SK-N-MC (cell line): ENCODE measurements at regions not wholly inside any gene's neighbourhood (a gene's known extent, or its start where the extent isn't known, plus 50 kb on each side); places are given as distances from the start of the nearest gene placed in this dataset.

Experiments
- DNase-seq: peaks from one replicate; pipeline ENCODE4 v3.0.0-alpha.2; 2011; ENCODE audit warnings: low read depth, low spot score
- H3K27ac ChIP-seq: fragments of 200-600 bp; sonication (generic); 2 replicates; pipeline ENCODE4 v1.5.1; 2016; ENCODE audit warnings: mixed run types
- H3K36me3 ChIP-seq: fragments of 200-600 bp; sonication (generic); 2 replicates; pipeline ENCODE4 v1.6.1; 2017; ENCODE audit warnings: antibody characterized with exemption, low read length, mixed read lengths; ENCODE audit not compliant: insufficient read depth
- H3K4me3 ChIP-seq: fragments of 200-600 bp; sonication (generic); 2 replicates; pipeline ENCODE4 v1.5.1; 2016
- H3K9ac ChIP-seq: fragments of 200-600 bp; sonication (generic); 2 replicates; pipeline ENCODE4 v1.8.0; 2017; ENCODE audit warnings: mixed run types, mixed read lengths; ENCODE audit not compliant: insufficient read length
- H3K9me3 ChIP-seq: fragments of 200-600 bp; sonication (generic); 2 replicates; pipeline ENCODE4 v1.6.1; 2017; ENCODE audit warnings: low read depth, mild to moderate bottlenecking, antibody characterized with exemption, low read length, moderate library complexity, mixed read lengths
- EZH2 ChIP-seq: fragments of 200-600 bp; sonication (generic); IDR thresholded peaks from one replicate; pipeline ENCODE4 v1.6.1; 2017; ENCODE audit warnings: antibody characterized with exemption
- FOXP2 ChIP-seq: optimal IDR thresholded peaks from 2 replicates; pipeline ENCODE3; 2011; ENCODE audit warnings: mild to moderate bottlenecking, moderate library complexity; ENCODE audit not compliant: insufficient read depth; ENCODE audit errors: extremely low read length, control extremely low read depth
- POLR2AphosphoS5 ChIP-seq: IDR thresholded peaks from 2 replicates; pipeline ENCODE4 v1.6.1; 2012; ENCODE audit warnings: mild to moderate bottlenecking, low read depth, low read length, borderline replicate concordance

GRCh38 chr3:148262980-148263379, 434.7 kb upstream of the AGTR1 start:
- Histone ChIP-seq H3K9ac (no peak overlapping the region), H3K9me3 (no peaks in the 10 kb centered on the region), H3K36me3 (no peaks in the 10 kb centered on the region), H3K27ac (no peak overlapping the region), H3K4me3 (no peak overlapping the region)
- TF ChIP-seq POLR2AphosphoS5 (no peak), FOXP2 (no peak), EZH2 (no peak)
- DNase-seq, result no peak

DNA sequence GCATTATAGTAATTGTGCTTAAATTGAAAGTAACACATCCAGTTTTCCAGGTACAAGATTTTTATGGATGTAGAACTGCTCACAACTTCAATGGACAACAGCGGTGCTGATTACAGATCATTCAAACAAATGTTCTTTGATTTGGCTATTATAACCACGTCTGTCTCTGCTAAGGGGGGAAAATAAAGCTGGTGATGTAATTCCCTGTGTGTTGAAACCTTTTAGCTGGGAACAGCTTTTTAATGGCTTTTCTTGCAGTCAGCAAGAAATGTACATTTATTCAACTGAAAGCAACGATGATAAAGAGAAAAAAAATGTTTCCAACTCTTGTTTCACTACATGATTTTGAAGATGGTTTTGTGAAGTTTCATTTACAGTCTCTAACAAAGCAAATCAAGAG, 431.9 kb upstream of the AGTR1 start:
- TF ChIP-seq EZH2 (no peak), FOXP2 (no peak), POLR2AphosphoS5 (no peak)
- Histone ChIP-seq H3K4me3 (peak overlapping the region; percentile 20; the same call in 1 of the 2 replicates), H3K9me3 (no peaks in the 10 kb centered on the region), H3K36me3 (no peaks in the 10 kb centered on the region), H3K27ac (peak overlapping the region; percentile 52), H3K9ac (peak overlapping the region; percentile 4)
- peak; percentile 30 for DNase-seq

DNA sequence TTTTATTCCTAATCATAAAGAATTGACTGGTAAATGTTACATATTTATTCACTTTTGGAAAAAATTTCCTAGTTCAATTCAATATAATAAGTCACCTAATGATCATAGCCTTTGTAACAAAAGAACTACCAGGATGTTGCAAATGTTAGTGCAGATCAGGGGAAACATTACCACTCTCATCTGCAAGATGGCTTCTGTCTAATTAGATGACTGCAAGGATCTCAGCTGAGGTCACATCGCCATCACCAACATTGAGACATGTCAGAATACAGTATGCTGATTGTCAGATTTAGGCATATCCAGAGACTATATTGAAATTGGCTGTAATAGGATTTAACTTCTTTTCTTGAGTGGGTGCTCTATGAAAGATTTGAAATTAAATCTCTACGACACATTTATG, 431.4 kb upstream of the AGTR1 start:
- no peak for DNase-seq
- H3K9me3 ChIP-seq, result no peaks in the 10 kb centered on the region
- H3K9ac ChIP-seq, result no peak overlapping the region
- no peaks in the 10 kb centered on the region for H3K36me3 ChIP-seq
- TF ChIP-seq POLR2AphosphoS5 (no peak), EZH2 (no peak), FOXP2 (no peak)
- H3K27ac ChIP-seq, result peak overlapping the region; percentile 52
- 0 out of 2 replicates have a peak overlapping the region, but pooled peaks have one; percentile 20 for H3K4me3 ChIP-seq

DNA sequence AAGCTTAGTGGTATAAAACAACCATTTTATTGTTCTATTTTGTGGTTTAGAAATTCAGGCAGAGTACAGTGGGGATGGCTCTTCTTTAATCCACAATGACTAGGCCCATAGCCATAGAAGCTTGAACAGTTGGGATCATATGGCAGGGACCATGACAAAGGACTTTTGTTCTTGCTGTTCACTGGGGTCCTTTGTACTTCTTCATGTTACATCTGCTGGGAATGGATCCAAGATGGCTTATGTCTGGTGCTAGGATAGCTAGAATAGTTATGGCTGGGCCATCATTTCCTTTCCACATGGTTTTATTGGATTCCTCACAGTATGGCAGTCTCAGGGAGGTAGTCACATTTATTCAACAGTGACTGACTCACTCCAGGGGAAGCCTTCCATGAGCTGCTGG, 427.9 kb upstream of the AGTR1 start:
- Histone ChIP-seq H3K27ac (no peak overlapping the region), H3K9me3 (no peaks in the 10 kb centered on the region), H3K9ac (no peak overlapping the region), H3K36me3 (no peaks in the 10 kb centered on the region), H3K4me3 (no peak overlapping the region)
- no peak for TF ChIP-seq FOXP2
- no peak for TF ChIP-seq POLR2AphosphoS5
- TF ChIP-seq EZH2, result no peak
- DNase-seq, result no peak

GRCh38 chr3:148280623-148281242, 417.0 kb upstream of the AGTR1 start:
- Histone ChIP-seq H3K27ac (no peak overlapping the region), H3K9me3 (no peaks in the 10 kb centered on the region; the same call in 1 of the 2 replicates), H3K36me3 (no peaks in the 10 kb centered on the region), H3K9ac (no peak overlapping the region), H3K4me3 (no peak overlapping the region)
- TF ChIP-seq POLR2AphosphoS5, result no peak
- no peak for TF ChIP-seq EZH2
- TF ChIP-seq FOXP2, result no peak
- no peak for DNase-seq

DNA sequence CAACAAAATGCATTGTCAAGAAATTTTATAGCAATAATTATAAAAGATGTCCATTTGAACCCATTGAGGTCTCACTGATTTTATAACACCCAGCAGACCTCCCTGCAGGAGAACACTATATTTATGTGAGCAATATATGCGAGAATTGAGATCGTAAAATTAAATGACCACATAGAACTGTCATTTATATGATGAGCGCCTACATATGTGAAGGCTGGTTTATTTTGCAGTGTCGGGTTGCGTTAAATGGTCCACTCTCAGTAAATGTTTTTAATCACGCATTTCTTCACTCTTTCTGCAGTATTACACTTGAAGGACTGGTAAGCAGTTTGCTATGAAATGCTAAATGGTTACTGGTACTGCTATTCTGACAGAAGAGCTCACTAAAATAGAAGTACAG, 408.5 kb upstream of the AGTR1 start:
- no peaks in the 10 kb centered on the region for H3K9me3 ChIP-seq
- TF ChIP-seq EZH2 (no peak), POLR2AphosphoS5 (no peak), FOXP2 (no peak)
- no peak overlapping the region for H3K27ac ChIP-seq
- no peak for DNase-seq
- H3K4me3 ChIP-seq, result no peak overlapping the region
- no peak overlapping the region for H3K9ac ChIP-seq
- H3K36me3 ChIP-seq, result no peaks in the 10 kb centered on the region

DNA sequence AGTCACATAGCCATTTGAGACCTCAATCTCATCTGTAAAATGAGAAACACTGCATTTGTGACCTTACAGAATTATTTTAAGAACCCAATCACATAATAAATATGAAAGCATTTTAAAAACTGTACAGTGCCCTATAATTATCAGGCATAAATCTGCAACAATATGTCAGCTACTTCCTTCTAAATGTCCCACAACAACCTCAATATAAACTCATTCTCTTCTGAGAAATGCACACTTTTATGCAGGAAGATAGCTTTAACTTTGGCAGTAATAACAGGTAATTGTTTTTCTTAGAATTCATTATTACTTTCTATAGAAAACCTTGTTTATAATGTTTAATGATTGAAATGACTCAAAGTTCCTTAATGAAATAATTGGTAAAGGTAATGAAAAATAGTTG, 400.7 kb upstream of the AGTR1 start:
- no peak for DNase-seq
- TF ChIP-seq POLR2AphosphoS5, result no peak
- TF ChIP-seq FOXP2, result no peak
- no peak for TF ChIP-seq EZH2
- Histone ChIP-seq H3K4me3 (no peak overlapping the region), H3K27ac (no peak overlapping the region), H3K9me3 (no peaks in the 10 kb centered on the region), H3K36me3 (no peaks in the 10 kb centered on the region), H3K9ac (no peak overlapping the region)

GRCh38 chr3:148307443-148307843, 390.3 kb upstream of the AGTR1 start:
- no peak for DNase-seq
- Histone ChIP-seq H3K9ac (no peak overlapping the region), H3K9me3 (no peaks in the 10 kb centered on the region), H3K4me3 (no peak overlapping the region), H3K36me3 (no peaks in the 10 kb centered on the region), H3K27ac (no peak overlapping the region)
- no peak for TF ChIP-seq FOXP2

DNA sequence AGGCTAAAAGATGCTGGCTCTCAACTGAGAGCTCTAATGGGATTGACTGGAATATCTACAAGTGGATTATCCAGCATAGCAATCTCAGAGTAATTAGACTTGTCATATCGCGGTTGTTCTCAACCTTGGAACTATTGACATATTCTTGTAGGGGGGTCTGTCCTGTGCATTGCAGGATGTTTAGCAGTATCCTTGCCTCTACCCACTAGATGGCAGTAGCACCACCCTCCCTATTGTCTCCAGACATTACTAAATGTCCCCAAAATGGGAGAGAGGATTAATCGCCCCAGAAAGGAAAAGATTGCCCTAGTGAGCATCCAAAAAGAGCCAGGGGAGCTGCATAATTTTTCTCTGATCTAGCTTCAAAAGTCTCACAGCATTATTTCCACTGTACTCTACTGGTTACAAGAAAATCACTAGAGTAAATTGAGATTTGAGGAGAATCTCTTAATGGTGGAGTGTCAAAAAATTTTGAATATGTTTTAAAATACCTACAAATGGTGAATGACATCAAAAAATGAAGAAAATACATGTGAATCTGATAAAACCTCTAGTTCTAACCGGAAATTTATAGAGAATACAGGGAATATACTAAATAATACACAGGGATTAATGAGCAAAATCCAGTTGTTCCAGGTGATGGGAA, 388.2 kb upstream of the AGTR1 start:
- TF ChIP-seq POLR2AphosphoS5, result no peak
- TF ChIP-seq FOXP2, result no peak
- no peak for TF ChIP-seq EZH2
- Histone ChIP-seq H3K9ac (no peak overlapping the region), H3K4me3 (no peak overlapping the region), H3K27ac (no peak overlapping the region), H3K36me3 (no peaks in the 10 kb centered on the region), H3K9me3 (no peaks in the 10 kb centered on the region)
- no peak for DNase-seq
